Stimulated activated CD4-positive, alpha-beta T cell treated with anti-CD3 and anti-CD28 coated beads, Interleukin-2, amount 100 ng/mL, for 24 hours (primary cell): ENCODE measurements at regions not wholly inside any gene's neighbourhood (a gene's known extent, or its start where the extent isn't known, plus 50 kb on each side); places are given as distances from the start of the nearest gene placed in this dataset.
"Not testable (repeated sequence)": the region's sequence is repeated elsewhere in the genome, so short reads cannot be mapped to it uniquely, and the experiment has no call there.

Experiments used
- DNase-seq, 2 donors: peaks; one replicate each; pipeline ENCODE4 v3.0.0-alpha.2; 2020

DNA sequence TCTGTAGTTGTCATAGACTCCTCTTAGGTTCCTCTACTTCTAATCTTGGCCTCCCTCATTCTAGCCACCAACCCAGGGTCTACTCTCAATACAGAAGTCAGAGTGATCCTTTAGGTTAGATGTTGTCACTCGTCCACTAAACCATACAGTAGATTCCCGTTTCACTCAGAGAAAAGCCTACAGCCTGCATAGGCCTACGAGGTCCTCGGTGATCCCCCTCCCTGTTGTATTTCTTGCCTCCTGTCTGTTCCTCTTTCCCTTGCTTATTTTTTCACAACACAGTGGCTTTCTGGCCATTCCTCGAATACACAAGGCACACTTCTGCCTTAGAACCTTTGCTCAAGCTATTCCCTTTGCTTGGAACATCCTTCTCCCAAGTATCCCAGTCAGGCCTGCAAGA, 183.0 kb upstream of the PRSS1 start:
- no peak for DNase-seq

DNA sequence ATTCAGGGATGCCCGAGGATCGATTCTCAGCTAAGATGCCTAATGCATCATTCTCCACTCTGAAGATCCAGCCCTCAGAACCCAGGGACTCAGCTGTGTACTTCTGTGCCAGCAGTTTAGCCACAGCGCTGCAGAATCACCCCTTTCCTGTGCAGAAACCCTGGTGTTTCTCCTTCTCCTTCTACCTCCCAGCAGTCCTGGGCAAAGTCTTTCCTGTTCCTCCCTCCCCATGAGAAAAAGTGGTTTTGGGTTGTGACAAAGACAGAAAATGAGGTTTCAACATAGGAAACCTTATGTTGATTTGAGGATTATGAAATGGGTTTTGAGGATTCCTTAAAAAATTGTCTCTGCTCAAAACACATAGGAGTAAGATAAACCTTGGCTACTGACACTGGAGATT, 185.1 kb upstream of the PRSS1 start:
- DNase-seq = not testable (repeated sequence)

DNA sequence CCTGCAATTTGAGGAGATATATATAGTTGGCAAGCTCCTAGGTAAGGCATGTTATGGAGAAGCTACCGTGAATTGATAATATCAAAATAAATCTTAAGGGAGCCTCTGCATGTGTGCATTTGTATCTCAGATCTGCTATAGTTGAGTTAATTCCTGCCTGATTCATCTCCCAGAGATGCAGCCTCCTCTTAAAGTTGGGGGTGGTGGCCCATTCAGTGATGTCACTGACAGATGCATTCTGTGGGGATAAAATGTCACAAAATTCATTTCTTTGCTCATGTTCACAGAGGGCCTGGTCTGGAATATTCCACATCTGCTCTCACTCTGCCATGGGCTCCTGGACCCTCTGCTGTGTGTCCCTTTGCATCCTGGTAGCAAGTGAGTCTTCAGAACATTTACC, 185.8 kb upstream of the PRSS1 start:
- no peak for DNase-seq

DNA sequence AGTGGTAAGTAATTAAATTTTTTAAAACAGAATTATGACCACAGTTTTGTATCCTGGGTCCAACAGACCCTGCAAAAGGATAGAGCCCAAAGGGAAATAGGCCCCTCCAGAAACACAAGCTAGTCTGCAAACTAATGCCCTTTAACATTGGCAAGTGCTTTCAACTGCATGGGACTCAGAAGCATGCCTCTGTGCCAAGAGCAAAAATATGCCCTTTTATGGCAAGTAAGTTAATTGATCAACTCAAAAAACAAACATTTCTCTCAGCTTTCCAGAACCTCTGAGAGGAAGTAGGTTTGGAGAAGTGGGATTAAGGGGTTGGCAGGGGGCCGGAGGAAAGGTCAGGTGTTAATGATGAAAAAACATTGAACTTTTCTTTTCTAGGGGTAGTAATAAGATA, 186.6 kb upstream of the PRSS1 start:
- DNase-seq = no peak

DNA sequence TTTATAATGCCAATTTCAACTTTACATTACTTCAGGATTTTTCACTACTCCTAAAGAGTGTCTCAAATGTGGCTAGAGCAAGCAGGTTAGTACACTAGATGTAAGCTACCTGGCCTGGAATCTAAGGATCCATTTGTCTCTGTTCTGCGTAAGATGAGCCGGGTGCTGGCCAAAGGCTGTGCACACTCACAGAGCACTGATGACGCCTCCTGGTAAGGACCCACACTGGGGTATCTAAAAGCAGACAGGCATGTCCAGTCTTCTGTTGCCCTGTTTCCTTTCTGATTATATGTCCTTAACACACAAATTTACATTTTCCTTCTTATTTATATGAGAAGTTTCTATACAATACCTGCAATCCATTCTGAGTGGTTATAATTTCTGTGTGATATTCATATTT, 187.9 kb upstream of the PRSS1 start:
- DNase-seq = not testable (repeated sequence)

DNA sequence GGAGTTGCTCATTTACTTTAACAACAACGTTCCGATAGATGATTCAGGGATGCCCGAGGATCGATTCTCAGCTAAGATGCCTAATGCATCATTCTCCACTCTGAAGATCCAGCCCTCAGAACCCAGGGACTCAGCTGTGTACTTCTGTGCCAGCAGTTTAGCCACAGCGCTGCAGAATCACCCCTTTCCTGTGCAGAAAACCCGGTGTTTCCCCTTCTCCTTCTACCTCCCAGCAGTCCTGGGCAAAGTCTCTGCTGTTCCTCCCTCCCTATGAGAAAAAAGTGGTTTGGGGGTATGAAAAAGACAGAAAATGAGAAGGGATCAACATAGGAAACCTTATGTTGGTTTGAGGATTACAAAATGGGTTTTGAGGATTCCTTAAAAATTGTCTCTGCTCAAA, 188.5 kb upstream of the PRSS1 start:
- not testable (repeated sequence) for DNase-seq

DNA sequence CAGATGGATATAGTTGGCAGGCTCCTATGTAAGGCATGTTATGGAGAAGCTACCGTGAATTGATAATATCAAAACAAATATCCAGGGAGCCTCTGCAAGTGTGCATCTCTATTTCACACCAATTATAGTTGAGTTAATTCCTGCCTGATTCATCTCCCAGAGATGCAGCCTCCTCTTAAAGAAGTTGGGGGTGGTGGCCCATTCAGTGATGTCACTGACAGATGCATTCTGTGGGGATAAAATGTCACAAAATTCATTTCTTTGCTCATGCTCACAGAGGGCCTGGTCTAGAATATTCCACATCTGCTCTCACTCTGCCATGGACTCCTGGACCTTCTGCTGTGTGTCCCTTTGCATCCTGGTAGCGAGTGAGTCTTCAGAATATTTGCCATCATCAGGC, 189.1 kb upstream of the PRSS1 start:
- DNase-seq = no peak

DNA sequence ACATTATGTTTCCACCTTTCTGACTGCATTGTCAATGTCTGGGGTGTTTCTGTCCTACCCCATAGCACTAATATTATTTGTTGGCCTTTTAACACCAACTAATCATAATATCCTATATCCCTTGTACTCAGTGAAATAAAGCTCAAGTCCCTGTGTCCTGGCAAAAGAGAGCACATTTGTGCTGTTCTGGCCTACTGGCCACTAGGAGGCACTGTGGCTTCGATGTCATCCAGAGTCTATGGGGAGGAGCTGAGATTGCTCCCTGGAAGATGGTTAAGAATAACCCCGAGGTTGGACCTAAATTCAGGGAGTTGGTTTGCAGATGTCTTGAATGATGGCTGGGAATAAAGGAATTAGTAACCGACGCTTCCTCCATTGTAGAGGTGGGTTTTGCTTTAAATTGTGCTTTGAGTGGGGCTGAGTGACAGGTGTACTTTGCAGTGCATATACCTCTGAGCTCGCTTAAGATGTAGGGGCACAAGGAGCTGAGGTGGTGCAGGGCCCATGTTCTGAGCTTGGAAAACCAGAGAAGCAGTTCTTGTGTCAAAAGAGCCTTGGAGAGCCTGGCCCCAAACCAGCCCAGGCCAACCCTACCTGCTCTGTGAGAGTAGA, 191.2 kb upstream of the PRSS1 start:
- DNase-seq = peak; percentile 54 to 62

DNA sequence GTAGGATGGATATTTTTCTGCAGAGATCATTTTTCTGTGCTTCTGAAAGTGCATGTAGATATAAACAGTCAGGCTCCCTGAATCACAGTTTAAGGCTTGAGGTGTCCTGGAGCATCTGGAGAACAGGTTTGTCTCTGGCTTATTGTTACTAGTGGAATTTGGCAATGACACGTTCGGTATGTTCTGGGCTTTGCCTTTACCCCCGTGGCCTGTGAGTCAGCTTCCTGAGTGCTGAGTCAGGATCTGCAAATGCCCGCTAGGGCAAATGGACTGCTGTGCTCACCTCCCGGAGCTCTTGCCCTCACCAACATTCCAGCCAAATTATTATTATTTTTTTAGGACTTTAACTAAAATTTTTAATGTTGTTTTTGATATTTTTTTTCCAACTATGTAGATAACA, 192.5 kb upstream of the PRSS1 start:
- peak in 1 of 2 donors; percentile 16 for DNase-seq

DNA sequence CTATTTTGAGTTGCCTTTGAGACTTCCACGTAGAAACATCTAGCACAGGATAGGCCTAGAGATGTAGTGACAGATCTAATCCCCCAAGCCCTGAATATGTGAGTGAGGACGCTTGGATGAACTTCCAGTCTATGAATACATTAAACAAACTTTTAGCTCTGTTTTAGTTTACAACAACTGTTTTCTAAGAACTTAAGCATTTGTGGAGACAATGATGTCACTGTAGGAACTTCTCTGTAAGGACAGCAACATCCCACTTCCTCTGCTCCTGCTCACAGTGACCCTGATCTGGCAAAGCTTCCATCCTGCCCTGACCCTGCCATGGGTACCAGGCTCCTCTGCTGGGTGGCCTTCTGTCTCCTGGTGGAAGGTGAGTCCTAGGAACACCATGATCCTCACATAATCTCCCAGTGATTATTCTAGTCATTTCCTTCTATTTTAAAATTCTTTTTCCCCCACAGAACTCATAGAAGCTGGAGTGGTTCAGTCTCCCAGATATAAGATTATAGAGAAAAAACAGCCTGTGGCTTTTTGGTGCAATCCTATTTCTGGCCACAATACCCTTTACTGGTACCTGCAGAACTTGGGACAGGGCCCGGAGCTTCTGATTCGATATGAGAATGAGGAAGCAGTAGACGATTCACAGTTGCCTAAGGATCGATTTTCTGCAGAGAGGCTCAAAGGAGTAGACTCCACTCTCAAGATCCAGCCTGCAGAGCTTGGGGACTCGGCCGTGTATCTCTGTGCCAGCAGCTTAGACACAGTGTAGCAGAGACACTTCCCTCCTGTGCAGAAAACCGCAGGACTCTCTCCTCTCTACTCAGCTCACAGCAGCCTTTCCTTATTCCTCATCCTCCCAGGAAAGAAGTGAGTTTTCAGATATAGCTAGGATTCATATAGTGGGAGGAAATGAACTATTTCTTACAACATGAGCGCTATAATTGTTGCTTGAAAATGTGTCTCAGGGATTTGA, 194.4 kb upstream of the PRSS1 start:
- no peak for DNase-seq

DNA sequence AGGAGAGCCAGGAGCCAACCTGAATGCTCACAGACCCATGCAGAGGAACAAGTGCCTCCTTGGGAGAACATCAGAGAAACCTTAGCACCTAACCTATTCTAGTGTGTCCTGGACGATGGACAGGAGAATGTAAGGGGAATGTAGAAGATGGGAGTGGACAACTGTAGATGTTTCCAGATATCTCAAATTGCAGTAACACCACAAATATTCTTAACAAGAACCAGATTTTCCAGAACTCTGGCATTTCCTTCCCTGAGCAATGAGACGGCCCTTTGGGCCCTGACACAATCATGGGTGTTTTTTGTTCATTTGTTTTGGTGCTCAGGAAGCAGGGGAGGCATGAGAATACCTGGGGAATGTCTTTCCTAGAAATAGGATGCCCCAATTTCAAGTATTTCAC, 196.1 kb upstream of the PRSS1 start:
- no peak for DNase-seq

DNA sequence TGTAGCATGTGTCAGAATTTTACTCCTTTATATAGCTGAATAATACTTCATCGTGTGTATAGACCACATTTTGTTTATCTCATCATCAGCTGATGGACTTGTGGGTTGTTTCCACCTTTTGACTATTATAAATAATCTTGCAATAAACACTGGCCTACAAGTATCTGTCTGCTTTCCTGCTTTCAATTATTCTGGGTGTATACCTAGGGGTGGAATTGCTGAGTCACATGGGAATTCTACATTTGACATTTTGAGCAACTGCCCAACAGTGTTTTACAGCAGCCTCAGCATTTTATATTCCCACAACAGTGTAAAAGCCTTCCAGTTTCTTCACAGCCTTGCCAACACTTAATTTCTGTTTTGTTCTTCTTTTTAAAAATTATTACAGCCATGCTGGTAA, 200.3 kb upstream of the PRSS1 start:
- no peak for DNase-seq

DNA sequence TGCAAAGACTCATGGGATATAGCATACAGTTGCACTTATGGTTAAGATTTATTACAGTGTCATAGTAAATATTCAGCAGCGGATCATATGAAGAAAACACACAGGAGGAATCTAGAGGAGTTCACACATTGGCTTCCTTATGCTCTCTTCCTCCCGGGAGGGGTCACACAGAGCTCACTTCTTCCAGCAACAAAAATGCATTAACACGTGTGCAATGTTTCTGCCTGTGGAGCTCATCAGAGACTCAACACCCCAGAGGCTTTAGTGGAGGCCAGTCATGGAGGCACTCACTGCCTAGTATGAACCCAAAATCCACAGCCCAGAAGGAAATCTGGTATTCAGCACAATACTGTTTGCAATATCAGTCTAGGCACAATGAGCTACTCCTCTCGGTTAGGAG, 202.8 kb upstream of the PRSS1 start:
- DNase-seq = no peak

DNA sequence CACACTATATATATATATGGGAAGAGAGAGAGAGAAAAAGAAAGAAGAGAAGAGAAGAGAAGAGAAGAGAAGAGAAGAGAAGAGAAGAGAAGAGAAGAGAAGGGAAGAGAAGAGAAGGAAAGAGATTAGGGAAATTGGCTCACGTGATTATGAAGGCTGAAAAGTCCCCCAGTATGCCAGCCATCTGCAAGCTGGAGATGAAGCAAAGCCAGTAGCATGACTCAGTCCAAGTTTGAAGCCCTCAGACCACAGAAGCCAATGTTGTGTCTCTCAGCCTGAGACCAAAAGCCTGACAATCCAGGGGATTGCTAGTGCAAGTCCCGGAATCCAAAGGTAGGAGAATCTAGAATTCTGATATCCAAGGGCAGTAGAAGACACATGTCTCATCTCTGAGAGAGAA, 206.3 kb upstream of the PRSS1 start:
- DNase-seq = no peak

DNA sequence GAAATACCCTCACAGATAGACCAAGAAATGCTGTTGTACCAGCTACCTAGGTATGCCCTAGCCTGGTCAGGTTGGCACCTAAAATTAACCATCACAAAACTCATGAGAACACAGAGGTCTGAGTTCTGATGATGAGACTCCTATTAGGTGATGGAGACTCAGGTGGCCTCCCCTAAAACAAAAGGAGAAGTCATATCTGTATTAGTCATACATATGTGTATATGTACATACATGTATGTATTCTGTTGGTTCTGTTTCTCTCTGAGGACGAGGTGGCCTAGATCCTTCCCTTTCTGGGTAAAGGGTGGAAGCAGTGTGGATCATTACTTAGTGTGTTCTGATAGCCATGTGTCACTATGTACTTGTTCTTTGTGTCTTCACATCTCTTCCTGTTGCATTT, 207.2 kb upstream of the PRSS1 start:
- DNase-seq = no peak

DNA sequence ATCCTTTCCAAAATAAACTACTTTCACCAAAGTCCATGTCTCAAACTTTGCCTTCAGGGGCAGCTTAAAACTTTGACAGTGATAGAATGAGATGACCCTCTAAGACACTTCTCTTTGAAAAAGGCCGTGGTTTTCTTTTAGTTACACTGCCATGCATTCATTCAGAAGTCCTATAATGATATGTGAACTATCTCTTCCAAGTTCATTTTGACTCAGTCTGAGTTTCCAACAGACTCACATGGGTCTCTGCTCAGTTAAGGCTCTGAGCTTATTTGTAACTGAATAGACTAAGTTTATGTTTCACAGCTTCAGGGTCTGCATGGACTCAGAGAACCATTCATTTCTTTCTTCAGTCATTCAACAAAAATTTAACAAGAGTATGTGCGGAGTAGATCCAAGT, 208.9 kb upstream of the PRSS1 start:
- no peak for DNase-seq

DNA sequence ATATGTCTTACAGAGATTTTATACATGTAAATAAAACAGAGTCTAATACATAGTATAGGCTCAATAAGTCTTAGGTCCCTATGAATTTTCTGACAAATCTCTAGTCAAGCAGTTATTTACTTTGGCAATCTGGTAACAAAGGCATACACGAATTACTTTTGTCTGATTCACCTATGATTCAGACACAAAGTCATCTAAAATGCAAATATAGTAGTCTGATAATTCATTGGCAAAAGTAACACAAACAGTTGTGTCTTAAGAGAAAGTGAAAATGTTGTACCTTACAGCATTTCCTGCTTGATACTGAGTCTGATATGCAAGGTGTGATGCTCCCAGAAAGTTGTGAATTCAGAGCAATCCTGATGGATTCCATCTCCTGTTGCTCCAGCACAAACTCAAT, 209.4 kb upstream of the PRSS1 start:
- no peak for DNase-seq

DNA sequence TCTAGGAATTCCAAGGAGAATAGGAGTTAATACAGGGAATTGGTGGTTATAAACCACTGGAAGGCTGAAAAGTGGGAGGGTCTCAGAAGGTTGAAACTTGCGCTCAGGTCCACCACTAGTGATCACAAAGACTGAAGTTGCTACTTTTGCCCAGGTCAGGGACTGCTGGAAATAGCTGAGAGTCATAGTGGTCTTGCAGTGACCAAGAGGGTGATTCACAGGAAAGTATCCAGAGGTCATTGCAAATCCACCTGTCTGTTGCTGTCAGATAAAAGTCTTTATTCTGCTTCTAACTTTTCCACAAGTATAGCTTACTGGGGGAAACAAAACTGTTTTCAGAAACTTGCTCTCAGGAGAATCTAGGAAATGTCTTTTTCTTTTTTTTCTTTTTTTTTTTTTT, 211.5 kb upstream of the PRSS1 start:
- no peak for DNase-seq

DNA sequence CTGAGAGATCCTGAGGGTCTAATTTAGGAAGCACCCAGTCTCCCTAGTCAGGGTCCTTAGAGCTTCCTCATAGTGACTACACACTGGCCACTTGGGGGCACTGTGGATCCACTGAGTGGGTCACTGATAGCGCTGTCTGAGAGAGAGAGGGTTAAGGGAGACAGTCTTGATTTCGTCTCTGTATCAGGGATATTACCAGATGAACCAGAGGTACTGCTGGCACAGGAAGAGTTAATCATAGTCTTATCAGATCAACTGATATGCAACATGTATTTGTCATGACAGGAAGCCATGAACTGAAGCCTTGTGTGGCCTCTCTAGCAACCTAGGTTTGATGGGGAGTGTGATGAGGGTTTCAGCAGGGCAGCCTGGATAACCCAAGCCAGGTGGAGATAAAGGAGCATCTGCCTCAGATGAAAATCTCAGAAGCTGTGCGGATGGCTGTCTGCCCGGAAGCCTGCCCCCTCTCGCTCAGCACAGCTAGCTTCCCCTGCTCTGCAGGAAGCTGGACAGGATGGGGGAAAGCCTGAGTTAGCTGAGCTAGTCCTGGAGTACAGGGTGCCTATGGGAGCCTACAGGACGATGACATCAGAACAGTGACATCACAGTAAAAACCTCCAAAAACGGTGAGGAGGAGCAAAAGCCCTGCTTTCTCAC, 214.0 kb upstream of the PRSS1 start:
- peak; percentile 79 to 84 for DNase-seq

DNA sequence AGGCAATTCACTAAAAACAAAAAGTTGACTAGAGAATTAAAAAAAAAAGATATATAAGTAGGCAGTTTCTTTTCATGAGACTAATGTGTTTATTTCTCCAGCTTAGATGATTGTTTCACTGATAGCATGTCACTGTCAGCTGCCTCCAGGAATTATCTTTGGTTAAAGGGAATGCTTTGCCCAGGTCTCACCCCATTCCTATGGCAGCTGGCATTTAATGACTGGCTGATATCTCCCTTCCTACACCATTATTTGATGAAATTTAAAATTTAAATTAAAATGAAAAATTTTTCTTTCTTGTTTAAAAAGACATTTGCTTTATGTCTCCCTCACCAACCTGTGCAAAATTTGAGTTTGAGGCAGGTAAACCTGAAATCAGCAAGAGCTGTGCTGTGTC, 214.5 kb upstream of the PRSS1 start:
- no peak for DNase-seq

DNA sequence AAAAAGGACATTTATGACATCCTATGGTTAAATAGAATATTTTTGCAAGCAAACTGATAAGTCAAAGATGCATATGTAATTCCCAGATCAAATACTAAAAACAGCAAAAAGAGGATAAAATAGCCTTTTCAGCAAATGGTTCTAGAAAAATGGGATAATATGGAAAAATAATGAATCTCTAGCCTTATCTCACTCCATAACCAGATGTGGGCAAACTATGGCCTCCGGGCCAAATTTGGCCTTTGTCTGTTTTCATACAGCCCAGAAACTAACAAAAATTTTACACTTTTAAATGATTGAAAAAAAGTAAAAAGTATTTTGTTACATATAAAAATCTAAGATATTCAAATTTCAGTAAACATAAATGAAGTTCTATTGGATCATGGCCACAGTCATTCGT, 215.4 kb upstream of the PRSS1 start:
- no peak for DNase-seq

DNA sequence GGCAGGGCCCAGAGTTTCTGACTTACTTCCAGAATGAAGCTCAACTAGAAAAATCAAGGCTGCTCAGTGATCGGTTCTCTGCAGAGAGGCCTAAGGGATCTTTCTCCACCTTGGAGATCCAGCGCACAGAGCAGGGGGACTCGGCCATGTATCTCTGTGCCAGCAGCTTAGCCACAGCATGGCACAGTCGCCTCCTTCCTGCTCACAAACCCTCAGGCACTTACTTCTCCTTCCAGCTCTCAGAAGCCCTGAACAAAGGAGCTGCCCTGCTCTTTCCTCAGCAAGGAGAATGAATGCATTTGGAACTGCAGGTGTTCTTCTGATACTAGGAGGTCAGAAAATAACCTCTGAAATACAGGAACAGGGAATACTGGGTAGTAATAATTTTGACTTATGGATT, 219.7 kb upstream of the PRSS1 start:
- no peak for DNase-seq

DNA sequence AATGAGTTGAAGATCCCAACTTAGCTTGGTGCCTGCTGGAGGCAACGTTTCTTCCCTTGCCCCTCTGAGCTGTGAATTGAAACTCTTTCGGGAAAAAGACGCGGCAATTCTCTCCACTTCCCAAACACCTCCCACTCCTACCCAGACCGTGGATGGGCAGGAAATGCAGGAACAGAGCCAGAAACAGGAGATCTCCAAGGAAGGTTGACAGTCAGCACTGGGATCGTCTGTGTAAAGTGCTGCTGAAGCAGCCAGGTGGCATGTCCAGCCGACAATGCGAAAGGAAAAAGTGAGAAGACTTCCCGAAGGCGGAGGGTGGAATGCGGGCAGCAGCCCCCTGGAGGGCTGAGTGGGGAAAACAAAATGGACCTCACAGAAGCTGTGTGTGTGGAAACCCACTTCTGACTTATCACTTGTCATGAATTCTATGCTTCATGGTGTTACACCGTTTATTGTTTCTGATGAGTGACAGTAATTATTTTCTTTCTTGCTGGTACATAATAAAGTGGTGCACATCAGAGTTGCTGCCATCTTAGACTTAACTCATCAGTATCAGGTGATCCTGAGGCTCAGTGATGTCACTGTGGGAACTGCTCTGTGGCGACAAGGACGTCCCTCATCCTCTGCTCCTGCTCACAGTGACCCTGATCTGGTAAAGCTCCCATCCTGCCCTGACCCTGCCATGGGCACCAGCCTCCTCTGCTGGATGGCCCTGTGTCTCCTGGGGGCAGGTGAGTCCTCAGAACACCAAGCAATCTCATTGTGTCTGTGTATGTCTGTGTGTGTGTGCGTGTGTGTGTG, 220.5 kb upstream of the PRSS1 start:
- DNase-seq = no peak
